ENCODE measurements at regions not wholly inside any gene's neighbourhood (a gene's known extent, or its start where the extent isn't known, plus 50 kb on each side); places are given as distances from the start of the nearest gene placed in this dataset.

- H3K4me3 ChIP-seq (ENCODE audit: low read length) = no peak overlapping the region
- no peak for DNase-seq (ENCODE audit: low read depth)
- no peak for TF ChIP-seq CTCF (conservative IDR thresholded peaks at IDR 0.05; ENCODE audit: low read depth, low read length)
Measured at GRCh38 chr4:153045111-153045982, 109.2 kb downstream of the FHDC1 start.

GRCh38 chr4:153058671-153059060 is 122.5 kb downstream of the FHDC1 start:
- no peak overlapping the region for H3K4me3 ChIP-seq (ENCODE audit: low read length)
- TF ChIP-seq CTCF (conservative IDR thresholded peaks at IDR 0.05; ENCODE audit: low read depth, low read length) = no peak
- DNase-seq (ENCODE audit: low read depth) = no peak

- H3K4me3 ChIP-seq (ENCODE audit: low read length) = no peak overlapping the region
- DNase-seq (ENCODE audit: low read depth) = no peak
- TF ChIP-seq CTCF (conservative IDR thresholded peaks at IDR 0.05; ENCODE audit: low read depth, low read length) = no peak
Measured at GRCh38 chr4:153060196-153060595, 124.1 kb downstream of the FHDC1 start.

GRCh38 chr4:153061971-153062370 is 125.8 kb downstream of the FHDC1 start:
- no peak for DNase-seq (ENCODE audit: low read depth)
- H3K4me3 ChIP-seq (ENCODE audit: low read length) = no peak overlapping the region
- TF ChIP-seq CTCF (conservative IDR thresholded peaks at IDR 0.05; ENCODE audit: low read depth, low read length) = no peak

- DNase-seq (ENCODE audit: low read depth) = no peak
- H3K4me3 ChIP-seq (ENCODE audit: low read length) = no peak overlapping the region
- TF ChIP-seq CTCF (conservative IDR thresholded peaks at IDR 0.05; ENCODE audit: low read depth, low read length) = no peak
Measured at GRCh38 chr4:153062652-153063168, 126.6 kb downstream of the FHDC1 start.

GRCh38 chr4:153063490-153063889 is 127.4 kb downstream of the FHDC1 start:
- TF ChIP-seq CTCF (conservative IDR thresholded peaks at IDR 0.05; ENCODE audit: low read depth, low read length) = no peak
- no peak overlapping the region for H3K4me3 ChIP-seq (ENCODE audit: low read length)
- no peak for DNase-seq (ENCODE audit: low read depth)

GRCh38 chr4:153064571-153064970 is 128.4 kb downstream of the FHDC1 start:
- no peak overlapping the region for H3K4me3 ChIP-seq (ENCODE audit: low read length)
- TF ChIP-seq CTCF (conservative IDR thresholded peaks at IDR 0.05; ENCODE audit: low read depth, low read length) = no peak
- DNase-seq (ENCODE audit: low read depth) = peak; percentile 67

Measured in retinal pigment epithelial cell (primary cell).